Right lobe of liver (tissue), 6 donors: ENCODE measurements at regions not wholly inside any gene's neighbourhood (a gene's known extent, or its start where the extent isn't known, plus 50 kb on each side); places are given as distances from the start of the nearest gene placed in this dataset.

Experiments
- ATAC-seq, 4 donors: fragments of 200-7000 bp; cut with Tn5 transposase; one replicate each; pipeline ENCODE4 v1.9.1; 2020; ENCODE audit warnings: mild to moderate bottlenecking in 4 of 4, moderate library complexity in 4 of 4
- DNase-seq, 3 donors: peaks; one replicate each; pipeline ENCODE4 v3.0.0-alpha.2; 2020
- H3K27ac ChIP-seq, 3 donors: fragments of 200-600 bp; one replicate each; pipeline ENCODE4 v1.8.0; 2022
- H3K27me3 ChIP-seq, 2 donors: fragments of 200-600 bp; one replicate each; pipeline ENCODE4 v1.8.0; 2022
- H3K36me3 ChIP-seq, 4 donors: fragments of 200-600 bp; sonication (generic) in 1 of 4; one replicate each; pipeline versions ENCODE4 v1.5.1 to v1.8.0; 2017 to 2022; ENCODE audit warnings: control low read depth in 1 of 4
- H3K4me1 ChIP-seq, 4 donors: fragments of 200-600 bp; sonication (generic) in 1 of 4; one replicate each; pipeline versions ENCODE4 v1.5.1 to v1.8.0; 2017 to 2022; ENCODE audit warnings: control low read depth in 1 of 4
- H3K4me3 ChIP-seq, 3 donors: fragments of 200-600 bp; one replicate each; pipeline ENCODE4 v1.8.0; 2022
- H3K9me3 ChIP-seq, 4 donors: fragments of 200-600 bp; sonication (generic) in 1 of 4; one replicate each; pipeline versions ENCODE4 v1.5.1 to v1.8.0; 2017 to 2022; ENCODE audit warnings: control low read depth in 1 of 4
- CTCF ChIP-seq, 4 donors: fragments of 200-600 bp in 3 of 4; fragments of 450-650 bp in 1 of 4; IDR thresholded peaks; one replicate each; pipeline versions ENCODE4 v1.5.1 to v1.8.0; 2016 to 2022; ENCODE audit warnings: antibody characterized with exemption in 4 of 4, mild to moderate bottlenecking in 2 of 4
- POLR2A ChIP-seq: fragments of 450-650 bp; IDR thresholded peaks from one replicate; pipeline ENCODE4 v1.6.1; 2017; ENCODE audit warnings: antibody characterized with exemption, mild to moderate bottlenecking
- WGBS: methylation state at CpG from one replicate; pipeline ENCODE4 v1.1.6; 2018; ENCODE audit warnings: low coverage, low lambda C conversion rate; ENCODE audit not compliant: insufficient coverage; ENCODE audit errors: missing lambda C conversion rate; 5-methylcytosine and 5-hydroxymethylcytosine counted together
- intact Hi-C, 2 donors: fragments of 100-400 bp; cut with DNase I; formaldehyde crosslinking; loops; one replicate each; pipeline versions ENCODE4 v1.11.2 to v1.14.1; 2022
- donor health status: DM: no; HTN: yes; CAD: no.
- donor health status: DM: no; HTN: no; CAD: no.
- donor health status: DM: no; HTN: no; CAD: no.
- donor health status: DM: no; HTN: yes; CAD: no.
- donor health status: DM: no; HTN: yes; CAD: no.

GRCh38 chr6:56752534-56752933, 109.8 kb upstream of the DST start:
- Histone ChIP-seq H3K27ac (no peak overlapping the region), H3K9me3 (no peaks in the 10 kb centered on the region), H3K36me3 (no peaks in the 10 kb centered on the region), H3K27me3 (no peaks in the 10 kb centered on the region), H3K4me1 (peaks cover 0 to 7% (median 2%) of the 10 kb centered on the region in 4 donors), H3K4me3 (no peak overlapping the region)
- ATAC-seq (no peak), DNase-seq (no peak)
- no peak for TF ChIP-seq POLR2A
- TF ChIP-seq CTCF (IDR thresholded peaks at IDR 0.05), result no peak
- intact Hi-C loops, result loop anchor here in 1 of 2 donors (5.0 kb wide), 1 partner anchor 40 kb away; no protein-coding TSS in a partner anchor
- 88% methylated on average over 4 of the region's 4 CpGs for WGBS

GRCh38 chr6:56752009-56752408, 109.3 kb upstream of the DST start:
- Histone ChIP-seq H3K4me3 (no peak overlapping the region), H3K27ac (no peak overlapping the region), H3K4me1 (peaks cover 0 to 6% (median 2%) of the 10 kb centered on the region in 4 donors), H3K36me3 (no peaks in the 10 kb centered on the region), H3K9me3 (no peaks in the 10 kb centered on the region), H3K27me3 (no peaks in the 10 kb centered on the region)
- intact Hi-C loops, result loop anchor here in 1 of 2 donors (5.0 kb wide), 1 partner anchor 40 kb away; no protein-coding TSS in a partner anchor
- TF ChIP-seq CTCF (IDR thresholded peaks at IDR 0.05), result no peak
- TF ChIP-seq POLR2A, result no peak
- no peak for DNase-seq
- ATAC-seq, result peak in 1 of 4 donors; percentile 19

- H3K4me1 ChIP-seq, result peaks cover 0 to 6% (median 2%) of the 10 kb centered on the region in 4 donors
- no peak overlapping the region for H3K27ac ChIP-seq
- intact Hi-C loops, result loop anchor here in 1 of 2 donors (5.0 kb wide), 1 partner anchor 39 kb away; no protein-coding TSS in a partner anchor
- no peaks in the 10 kb centered on the region for H3K36me3 ChIP-seq
- 71% methylated on average over 1 of the region's 1 CpG for WGBS
- DNase-seq, result no peak
- H3K4me3 ChIP-seq, result no peak overlapping the region
- no peaks in the 10 kb centered on the region for H3K27me3 ChIP-seq
- no peak for ATAC-seq
- no peak for TF ChIP-seq CTCF (IDR thresholded peaks at IDR 0.05)
- no peaks in the 10 kb centered on the region for H3K9me3 ChIP-seq
These were observed 108.9 kb upstream of the DST start for GRCh38 chr6:56751604-56752003.

GRCh38 chr6:56750686-56751085, 108.0 kb upstream of the DST start:
- no peaks in the 10 kb centered on the region for H3K36me3 ChIP-seq
- H3K4me1 ChIP-seq, result peaks cover 0 to 6% (median 2%) of the 10 kb centered on the region in 4 donors
- H3K9me3 ChIP-seq, result no peaks in the 10 kb centered on the region
- no peak overlapping the region for H3K27ac ChIP-seq
- no peak for ATAC-seq
- TF ChIP-seq CTCF (IDR thresholded peaks at IDR 0.05) (no peak), POLR2A (no peak)
- no peaks in the 10 kb centered on the region for H3K27me3 ChIP-seq
- no peak overlapping the region for H3K4me3 ChIP-seq
- no peak for DNase-seq
- intact Hi-C loops, result loop anchor here in 1 of 2 donors (5.0 kb wide), 1 partner anchor 38 kb away; no protein-coding TSS in a partner anchor

- Histone ChIP-seq H3K9me3 (no peaks in the 10 kb centered on the region), H3K27ac (no peak overlapping the region), H3K27me3 (no peaks in the 10 kb centered on the region), H3K4me1 (peaks cover 0 to 6% (median 2%) of the 10 kb centered on the region in 4 donors), H3K36me3 (no peaks in the 10 kb centered on the region), H3K4me3 (no peak overlapping the region)
- ATAC-seq (peak in 1 of 4 donors; percentile 69), DNase-seq (no peak)
- intact Hi-C loops, result loop anchor here in 1 of 2 donors (5.0 kb wide), 1 partner anchor 37 kb away; no protein-coding TSS in a partner anchor
- TF ChIP-seq POLR2A (no peak), CTCF (IDR thresholded peaks at IDR 0.05) (no peak)
- 97% methylated on average over 3 of the region's 3 CpGs for WGBS
These were observed 107.0 kb upstream of the DST start for GRCh38 chr6:56749632-56750151.
